ENCODE measurements at regions not wholly inside any gene's neighbourhood (a gene's known extent, or its start where the extent isn't known, plus 50 kb on each side); places are given as distances from the start of the nearest gene placed in this dataset.

GRCh38 chr4:153971899-153972298 lies 183.0 kb upstream of the SFRP2 start:
- no peaks in the 10 kb centered on the region for H3K36me3 ChIP-seq
- no peak for DNase-seq
- WGBS, 5 donors: 79 to 90% (median 88%) methylated on average over 5 of the region's 5 CpGs
- H3K9me3 ChIP-seq: peaks cover 4 to 11% (median 8%) of the 10 kb centered on the region in 4 donors
- H3K4me3 ChIP-seq: no peak overlapping the region
- H3K27ac ChIP-seq: no peak overlapping the region
- no peak for TF ChIP-seq CTCF (IDR thresholded peaks at IDR 0.05)
- no peak for TF ChIP-seq POLR2A (IDR thresholded peaks at IDR 0.05)
- TF ChIP-seq POLR2AphosphoS5 (IDR thresholded peaks at IDR 0.05): no peak
- TF ChIP-seq EP300 (IDR thresholded peaks at IDR 0.05): no peak
- no peaks in the 10 kb centered on the region for H3K4me1 ChIP-seq
- H3K27me3 ChIP-seq: no peaks in the 10 kb centered on the region
- intact Hi-C loops (cut with DNase I; ENCODE audit: low total_unique reads): no loop called here

GRCh38 chr4:153970169-153970568 lies 181.3 kb upstream of the SFRP2 start:
- Histone ChIP-seq H3K4me1 (no peaks in the 10 kb centered on the region), H3K27ac (no peak overlapping the region), H3K9me3 (peaks cover 4 to 11% (median 8%) of the 10 kb centered on the region in 4 donors), H3K4me3 (no peak overlapping the region), H3K36me3 (no peaks in the 10 kb centered on the region), H3K27me3 (no peaks in the 10 kb centered on the region)
- WGBS, 5 donors: 82 to 94% (median 91%) methylated on average over 2 of the region's 2 CpGs
- intact Hi-C loops (cut with DNase I; ENCODE audit: low total_unique reads): no loop called here
- no peak for TF ChIP-seq POLR2A (IDR thresholded peaks at IDR 0.05)
- TF ChIP-seq CTCF (IDR thresholded peaks at IDR 0.05): no peak
- no peak for TF ChIP-seq EP300 (IDR thresholded peaks at IDR 0.05)
- no peak for DNase-seq

- Histone ChIP-seq H3K9me3 (peaks cover 2 to 6% (median 5%) of the 10 kb centered on the region in 4 donors), H3K36me3 (no peaks in the 10 kb centered on the region), H3K27me3 (no peaks in the 10 kb centered on the region), H3K4me1 (no peaks in the 10 kb centered on the region), H3K4me3 (no peak overlapping the region), H3K27ac (no peak overlapping the region)
- intact Hi-C loops (cut with DNase I; ENCODE audit: low total_unique reads): no loop called here
- DNase-seq: no peak
- TF ChIP-seq EP300 (IDR thresholded peaks at IDR 0.05): no peak
- no peak for TF ChIP-seq POLR2AphosphoS5 (IDR thresholded peaks at IDR 0.05)
- no peak for TF ChIP-seq CTCF (IDR thresholded peaks at IDR 0.05)
- no peak for TF ChIP-seq POLR2A (IDR thresholded peaks at IDR 0.05)
Measured at GRCh38 chr4:153969542-153969941, 180.7 kb upstream of the SFRP2 start.

GRCh38 chr4:153966641-153967040 lies 177.8 kb upstream of the SFRP2 start:
- no peaks in the 10 kb centered on the region for H3K36me3 ChIP-seq
- no peak overlapping the region for H3K27ac ChIP-seq
- H3K4me1 ChIP-seq: no peaks in the 10 kb centered on the region
- TF ChIP-seq CTCF (IDR thresholded peaks at IDR 0.05): no peak
- TF ChIP-seq EP300 (IDR thresholded peaks at IDR 0.05): no peak
- no peak for DNase-seq
- intact Hi-C loops (cut with DNase I; ENCODE audit: low total_unique reads): no loop called here
- H3K27me3 ChIP-seq: no peaks in the 10 kb centered on the region
- no peaks in the 10 kb centered on the region for H3K9me3 ChIP-seq
- H3K4me3 ChIP-seq: no peak overlapping the region

- 65 to 75% (median 70%) methylated on average over 3 of the region's 3 CpGs for WGBS, 5 donors
- no peaks in the 10 kb centered on the region for H3K4me1 ChIP-seq
- intact Hi-C loops (cut with DNase I; ENCODE audit: low total_unique reads): no loop called here
Measured at GRCh38 chr4:153963216-153963615, 174.3 kb upstream of the SFRP2 start.

More at GRCh38 chr4:153963216-153963615, 174.3 kb upstream of the SFRP2 start:
- TF ChIP-seq EP300 (IDR thresholded peaks at IDR 0.05): no peak
- no peak for TF ChIP-seq POLR2AphosphoS5 (IDR thresholded peaks at IDR 0.05)
- TF ChIP-seq POLR2A (IDR thresholded peaks at IDR 0.05): no peak
- no peak for TF ChIP-seq CTCF (IDR thresholded peaks at IDR 0.05)
- DNase-seq: no peak
- Histone ChIP-seq H3K27ac (no peak overlapping the region), H3K36me3 (no peaks in the 10 kb centered on the region), H3K9me3 (peaks cover 0 to 3% (median 0%) of the 10 kb centered on the region in 4 donors), H3K4me3 (no peak overlapping the region), H3K27me3 (no peaks in the 10 kb centered on the region)
